ENCODE measurements at regions not wholly inside any gene's neighbourhood (a gene's known extent, or its start where the extent isn't known, plus 50 kb on each side); places are given as distances from the start of the nearest gene placed in this dataset.

GRCh38 chr3:104291437-104291851 lies 1075.3 kb upstream of the ALCAM start:
- no peak for ATAC-seq
- CTCF ChIA-PET: interaction anchor here (1.2 kb wide), 1 partner anchor 18 kb away, joined by 3 read pairs; no protein-coding TSS in a partner anchor
- Histone ChIP-seq H3K4me2 (peak overlapping the region; percentile 73), H3K4me1 (peaks cover 7% of the 10 kb centered on the region; the same call in 2 of the 3 replicates), H3K9me3 (no peaks in the 10 kb centered on the region; the same call in 1 of the 3 replicates), H3K27ac (peak overlapping the region in 1 of 2 experiments; percentile 36; a peak in 1 of 6 replicates), H3K4me3 (peak overlapping the region; percentile 14; the same call in 2 of the 3 replicates)
- no peak for TF ChIP-seq CTCF (IDR thresholded peaks at IDR 0.05)
- no peak for TF ChIP-seq CHD2 (IDR thresholded peaks at IDR 0.05; ENCODE audit: low read length, partially characterized antibody)
- TF ChIP-seq KDM1A (IDR thresholded peaks at IDR 0.05; ENCODE audit: low read depth): no peak
- TF ChIP-seq ZFP36 (IDR thresholded peaks at IDR 0.05; ENCODE audit: borderline replicate concordance, partially characterized antibody): no peak
- TF ChIP-seq CHD4 (IDR thresholded peaks at IDR 0.05; ENCODE audit: borderline replicate concordance): no peak
- no peak for TF ChIP-seq REST (IDR thresholded peaks at IDR 0.05)
- TF ChIP-seq PHF8 (IDR thresholded peaks at IDR 0.05; ENCODE audit: borderline replicate concordance, low read depth): no peak
- no peak for TF ChIP-seq FOXS1 (CRISPR knock-in tag; IDR thresholded peaks at IDR 0.05)
- TF ChIP-seq ESRRA (IDR thresholded peaks at IDR 0.05; ENCODE audit: borderline replicate concordance, low read length): no peak
- TF ChIP-seq TFCP2L1 (CRISPR knock-in tag; IDR thresholded peaks at IDR 0.05): no peak
- TF ChIP-seq ATOH8 (CRISPR knock-in tag; IDR thresholded peaks at IDR 0.05; ENCODE audit: low read depth): no peak
- no peak for TF ChIP-seq ZNF302 (CRISPR knock-in tag; IDR thresholded peaks at IDR 0.05)
- TF ChIP-seq EHMT2 (IDR thresholded peaks at IDR 0.05; ENCODE audit: low read depth): no peak
- TF ChIP-seq BCL3 (IDR thresholded peaks at IDR 0.05): no peak
- no peak for TF ChIP-seq MAX (IDR thresholded peaks at IDR 0.05)
- no peak for TF ChIP-seq POLR2A (IDR thresholded peaks at IDR 0.05; ENCODE audit: low read length)
- no peak for TF ChIP-seq SREBF2 (IDR thresholded peaks at IDR 0.05)
- TF ChIP-seq USF2 (IDR thresholded peaks at IDR 0.05): no peak
- POLR2A ChIA-PET: no interaction called here
- no peak for DNase-seq (ENCODE audit: low read depth in 1 of 2, low spot score in 1 of 2)
- WGBS (ENCODE audit: missing lambda C conversion rate): 18% methylated on average over 3 of the region's 3 CpGs
- FAIRE-seq: peak; percentile 18

Measured in A549 (cell line).